ENCODE measurements at regions not wholly inside any gene's neighbourhood (a gene's known extent, or its start where the extent isn't known, plus 50 kb on each side); places are given as distances from the start of the nearest gene placed in this dataset.

GRCh38 chr4:23654791-23655190 lies 235.1 kb downstream of the PPARGC1A start:
- no peak for TF ChIP-seq CTCF (IDR thresholded peaks at IDR 0.05; ENCODE audit: low read depth, low read length, poor library complexity, severe bottlenecking)
- TF ChIP-seq EZH2phosphoT487 (IDR thresholded peaks at IDR 0.05; ENCODE audit: borderline replicate concordance, low read length): no peak
